Endodermal cell (in vitro differentiated cells): ENCODE measurements at regions not wholly inside any gene's neighbourhood (a gene's known extent, or its start where the extent isn't known, plus 50 kb on each side); places are given as distances from the start of the nearest gene placed in this dataset.

Source experiments
- DNase-seq: peaks from one replicate; pipeline ENCODE4 v3.0.0-alpha.2; 2017
- H3K27ac ChIP-seq: 2 replicates; pipeline ENCODE4 v1.5.1; 2013; ENCODE audit warnings: mild to moderate bottlenecking, low read depth, low read length, moderate library complexity
- H3K27me3 ChIP-seq: 2 replicates; pipeline ENCODE4 v1.6.1; 2013; ENCODE audit warnings: mild to moderate bottlenecking, low read length, moderate library complexity; ENCODE audit not compliant: insufficient read depth, control insufficient read depth, poor library complexity, severe bottlenecking
- H3K36me3 ChIP-seq: 2 replicates; pipeline ENCODE4 v1.7.0; 2013; ENCODE audit warnings: mild to moderate bottlenecking, low read length, moderate library complexity; ENCODE audit not compliant: control insufficient read depth, insufficient read depth
- H3K4me1 ChIP-seq: one replicate; pipeline ENCODE4 v1.7.0; 2013; ENCODE audit warnings: low read length; ENCODE audit not compliant: control insufficient read depth, insufficient read depth
- H3K4me3 ChIP-seq: 2 replicates; pipeline ENCODE4 v1.5.1; 2013; ENCODE audit warnings: mild to moderate bottlenecking, low read length, moderate library complexity
- H3K9ac ChIP-seq: 2 replicates; pipeline ENCODE4 v1.6.1; 2013; ENCODE audit warnings: mild to moderate bottlenecking, low read length, moderate library complexity; ENCODE audit not compliant: poor library complexity, severe bottlenecking; ENCODE audit errors: extremely low read depth
- H3K9me3 ChIP-seq: 2 replicates; pipeline ENCODE4 v1.6.1; 2013; ENCODE audit warnings: mild to moderate bottlenecking, low read length, moderate library complexity; ENCODE audit not compliant: control insufficient read depth
- H3K27ac Mint-ChIP-seq: 2 replicates; pipeline ENCODE4 v1.8.0; 2020; ENCODE audit warnings: mixed read lengths
- H3K27me3 Mint-ChIP-seq: 2 replicates; pipeline ENCODE4 v1.8.0; 2021; ENCODE audit warnings: mild to moderate bottlenecking, mixed read lengths; ENCODE audit not compliant: insufficient read depth
- H3K36me3 Mint-ChIP-seq: 2 replicates; pipeline ENCODE4 v1.8.0; 2020; ENCODE audit warnings: low read depth, mixed read lengths
- H3K4me1 Mint-ChIP-seq: 2 replicates; pipeline ENCODE4 v1.8.0; 2020; ENCODE audit warnings: mixed read lengths
- H3K4me3 Mint-ChIP-seq: 2 replicates; pipeline ENCODE4 v1.8.0; 2020; ENCODE audit warnings: mild to moderate bottlenecking, moderate library complexity, mixed read lengths
- H3K9me3 Mint-ChIP-seq: 2 replicates; pipeline ENCODE4 v1.8.0; 2020; ENCODE audit warnings: mild to moderate bottlenecking, mixed read lengths
- WGBS, 2 experiments: methylation state at CpG; one replicate each; pipeline versions ENCODE4 v1.1.5 to v1.1.7; 2013; ENCODE audit warnings: missing lambda C conversion rate in 2 of 2, mixed read lengths in 1 of 2; ENCODE audit not compliant: insufficient coverage in 1 of 2, insufficient read length in 1 of 2; 5-methylcytosine and 5-hydroxymethylcytosine counted together
- TF ChIP-seq, protein P1 (sequence below): fragments of 200-600 bp; sonication (generic); conservative IDR thresholded peaks from 2 replicates; pipeline ENCODE4 v1.5.0; 2021; ENCODE audit warnings: antibody characterized with exemption, mild to moderate bottlenecking

DNA sequence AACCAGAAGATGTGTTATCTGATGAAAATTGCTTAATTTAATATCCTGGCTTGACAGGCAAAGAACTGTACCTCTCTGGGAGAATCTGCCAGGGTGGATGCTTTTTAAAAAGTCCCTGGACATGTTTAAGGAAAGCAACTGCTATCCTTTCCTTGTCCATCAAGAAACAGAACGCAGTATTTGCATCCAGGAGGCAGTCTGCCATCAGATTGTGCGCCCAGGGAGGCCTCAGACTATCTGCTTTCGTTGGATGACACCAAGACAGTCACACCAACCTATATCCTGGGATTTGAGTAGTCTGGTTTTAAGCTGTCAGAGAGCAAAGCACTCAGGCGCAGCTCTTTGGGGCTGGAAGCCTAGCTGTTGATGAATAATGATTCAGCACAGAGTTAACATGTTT is 121.9 kb downstream of the TBX5 start:
- Mint-ChIP-seq H3K27ac (no peak overlapping the region), H3K4me1 (peaks cover 7% of the 10 kb centered on the region), H3K4me3 (no peak overlapping the region), H3K9me3 (no peaks in the 10 kb centered on the region), H3K36me3 (no peaks in the 10 kb centered on the region), H3K27me3 (no peaks in the 10 kb centered on the region)
- TF ChIP-seq, protein P1, sequence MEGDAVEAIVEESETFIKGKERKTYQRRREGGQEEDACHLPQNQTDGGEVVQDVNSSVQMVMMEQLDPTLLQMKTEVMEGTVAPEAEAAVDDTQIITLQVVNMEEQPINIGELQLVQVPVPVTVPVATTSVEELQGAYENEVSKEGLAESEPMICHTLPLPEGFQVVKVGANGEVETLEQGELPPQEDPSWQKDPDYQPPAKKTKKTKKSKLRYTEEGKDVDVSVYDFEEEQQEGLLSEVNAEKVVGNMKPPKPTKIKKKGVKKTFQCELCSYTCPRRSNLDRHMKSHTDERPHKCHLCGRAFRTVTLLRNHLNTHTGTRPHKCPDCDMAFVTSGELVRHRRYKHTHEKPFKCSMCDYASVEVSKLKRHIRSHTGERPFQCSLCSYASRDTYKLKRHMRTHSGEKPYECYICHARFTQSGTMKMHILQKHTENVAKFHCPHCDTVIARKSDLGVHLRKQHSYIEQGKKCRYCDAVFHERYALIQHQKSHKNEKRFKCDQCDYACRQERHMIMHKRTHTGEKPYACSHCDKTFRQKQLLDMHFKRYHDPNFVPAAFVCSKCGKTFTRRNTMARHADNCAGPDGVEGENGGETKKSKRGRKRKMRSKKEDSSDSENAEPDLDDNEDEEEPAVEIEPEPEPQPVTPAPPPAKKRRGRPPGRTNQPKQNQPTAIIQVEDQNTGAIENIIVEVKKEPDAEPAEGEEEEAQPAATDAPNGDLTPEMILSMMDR = no peak
- no peak overlapping the region for H3K4me3 ChIP-seq
- no peak overlapping the region for H3K9ac ChIP-seq
- H3K9me3 ChIP-seq = no peaks in the 10 kb centered on the region
- peak; percentile 42 for DNase-seq
- 89 to 100% methylated on average over 1 to 4 of the region's 4 CpGs for WGBS, 2 experiments
- H3K27ac ChIP-seq = no peak overlapping the region
- H3K4me1 ChIP-seq = no peaks in the 10 kb centered on the region
- H3K36me3 ChIP-seq = no peaks in the 10 kb centered on the region
- H3K27me3 ChIP-seq = no peaks in the 10 kb centered on the region

DNA sequence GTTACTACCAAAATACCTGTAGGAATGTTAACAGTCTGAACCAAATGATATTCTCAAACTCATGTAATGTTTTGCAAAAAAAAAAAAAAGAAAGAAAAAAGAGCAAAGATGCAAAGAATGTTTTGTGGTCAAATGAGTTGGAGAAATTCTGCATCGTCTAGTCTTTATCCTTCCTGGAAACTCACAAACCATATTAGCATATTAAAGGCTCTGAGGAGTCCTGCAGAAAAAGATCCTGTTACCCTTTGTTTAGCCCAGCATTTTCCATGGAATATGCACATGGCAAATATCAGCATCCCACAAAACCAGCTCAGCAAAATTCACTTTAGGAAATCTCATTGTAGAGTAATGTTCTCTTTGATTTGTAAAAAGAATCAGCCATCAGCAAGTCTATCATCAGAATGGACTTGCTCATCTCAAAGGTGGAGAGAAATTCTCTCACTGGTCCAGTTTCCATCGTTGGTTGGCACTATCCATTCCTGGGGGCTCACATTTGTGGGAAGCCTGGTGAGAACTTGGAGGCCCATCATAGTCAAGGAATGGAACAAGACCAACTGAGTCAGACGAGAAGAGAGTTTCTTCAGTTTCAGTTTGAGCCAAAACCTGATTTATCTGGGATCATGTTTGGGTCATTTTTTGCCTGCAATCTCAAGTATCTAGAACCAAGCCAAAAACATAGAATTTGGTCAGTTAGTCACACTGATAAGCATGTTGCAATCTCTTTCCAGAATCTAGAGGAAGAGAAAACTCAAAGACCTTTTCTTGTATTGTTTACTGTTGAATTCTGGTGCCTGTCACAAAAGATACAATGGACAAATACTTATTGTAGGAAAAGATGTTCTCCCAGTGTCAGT is 129.8 kb downstream of the TBX5 start:
- H3K27me3 ChIP-seq = no peaks in the 10 kb centered on the region
- H3K27ac Mint-ChIP-seq = no peak overlapping the region
- no peaks in the 10 kb centered on the region for H3K36me3 Mint-ChIP-seq
- H3K36me3 ChIP-seq = no peaks in the 10 kb centered on the region
- no peaks in the 10 kb centered on the region for H3K27me3 Mint-ChIP-seq
- H3K9me3 ChIP-seq = no peaks in the 10 kb centered on the region
- DNase-seq = peak; percentile 33
- H3K9ac ChIP-seq = no peak overlapping the region
- peaks cover 10% of the 10 kb centered on the region for H3K4me1 Mint-ChIP-seq
- no peak overlapping the region for H3K4me3 ChIP-seq
- no peak overlapping the region for H3K4me3 Mint-ChIP-seq
- no peak overlapping the region for H3K27ac ChIP-seq
- H3K9me3 Mint-ChIP-seq = no peaks in the 10 kb centered on the region
- 34% methylated on average over 3 of the region's 3 CpGs; no CpG with 5 or more reads in 1 of the 2 experiments for WGBS, 2 experiments
- TF ChIP-seq, protein P1 = no peak
- H3K4me1 ChIP-seq = peaks cover 8% of the 10 kb centered on the region

DNA sequence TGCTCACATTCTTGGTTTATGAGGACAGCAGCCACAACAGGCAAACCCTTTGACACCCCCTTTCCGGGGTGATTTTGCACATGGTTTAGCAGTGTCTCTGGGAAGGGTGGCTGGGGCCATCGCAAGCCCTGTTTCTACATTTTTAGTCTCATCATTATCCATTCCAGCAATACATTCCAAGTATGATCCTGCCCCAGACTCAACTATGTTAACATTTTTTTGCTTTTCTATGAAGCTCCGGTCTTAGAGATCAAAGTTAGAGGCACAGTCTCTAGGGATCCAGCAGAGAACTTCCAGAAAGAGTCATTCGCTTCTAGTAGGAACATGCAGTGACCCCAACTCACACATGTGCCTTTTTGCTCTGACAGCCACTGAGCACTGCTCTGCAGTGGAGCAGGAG is 130.9 kb downstream of the TBX5 start:
- Mint-ChIP-seq H3K27me3 (no peaks in the 10 kb centered on the region), H3K36me3 (no peaks in the 10 kb centered on the region), H3K4me1 (peaks cover 14% of the 10 kb centered on the region), H3K27ac (no peak overlapping the region), H3K4me3 (no peak overlapping the region), H3K9me3 (no peaks in the 10 kb centered on the region)
- Histone ChIP-seq H3K9me3 (no peaks in the 10 kb centered on the region), H3K27ac (no peak overlapping the region), H3K36me3 (no peaks in the 10 kb centered on the region), H3K9ac (no peak overlapping the region), H3K27me3 (no peaks in the 10 kb centered on the region), H3K4me1 (peaks cover 8% of the 10 kb centered on the region), H3K4me3 (no peak overlapping the region)
- 79 to 94% methylated on average over 2 to 4 of the region's 4 CpGs for WGBS, 2 experiments
- TF ChIP-seq, protein P1 = no peak
- DNase-seq = peak; percentile 52
